ENCODE measurements at regions not wholly inside any gene's neighbourhood (a gene's known extent, or its start where the extent isn't known, plus 50 kb on each side); places are given as distances from the start of the nearest gene placed in this dataset.

DNA sequence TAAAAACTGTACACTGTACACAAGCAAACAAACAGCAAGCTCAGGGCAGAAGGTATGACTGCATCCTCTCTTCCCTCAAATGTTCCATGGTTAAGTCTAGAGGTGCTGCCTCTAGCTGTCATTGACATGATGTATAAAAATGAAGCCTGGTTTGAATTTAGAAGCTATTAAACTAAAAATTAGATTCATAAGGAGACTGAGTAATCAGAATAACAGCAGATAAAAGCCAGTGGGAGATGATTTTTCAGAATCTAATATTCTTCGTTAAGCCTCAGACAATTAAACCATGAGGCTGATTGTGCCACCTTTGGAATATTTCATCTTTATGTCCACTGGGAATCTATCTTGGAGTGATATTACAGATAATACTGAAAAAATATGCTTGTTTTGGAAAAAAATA is 101.4 kb upstream of the ZC3H12C start:
- TF ChIP-seq, protein P1, sequence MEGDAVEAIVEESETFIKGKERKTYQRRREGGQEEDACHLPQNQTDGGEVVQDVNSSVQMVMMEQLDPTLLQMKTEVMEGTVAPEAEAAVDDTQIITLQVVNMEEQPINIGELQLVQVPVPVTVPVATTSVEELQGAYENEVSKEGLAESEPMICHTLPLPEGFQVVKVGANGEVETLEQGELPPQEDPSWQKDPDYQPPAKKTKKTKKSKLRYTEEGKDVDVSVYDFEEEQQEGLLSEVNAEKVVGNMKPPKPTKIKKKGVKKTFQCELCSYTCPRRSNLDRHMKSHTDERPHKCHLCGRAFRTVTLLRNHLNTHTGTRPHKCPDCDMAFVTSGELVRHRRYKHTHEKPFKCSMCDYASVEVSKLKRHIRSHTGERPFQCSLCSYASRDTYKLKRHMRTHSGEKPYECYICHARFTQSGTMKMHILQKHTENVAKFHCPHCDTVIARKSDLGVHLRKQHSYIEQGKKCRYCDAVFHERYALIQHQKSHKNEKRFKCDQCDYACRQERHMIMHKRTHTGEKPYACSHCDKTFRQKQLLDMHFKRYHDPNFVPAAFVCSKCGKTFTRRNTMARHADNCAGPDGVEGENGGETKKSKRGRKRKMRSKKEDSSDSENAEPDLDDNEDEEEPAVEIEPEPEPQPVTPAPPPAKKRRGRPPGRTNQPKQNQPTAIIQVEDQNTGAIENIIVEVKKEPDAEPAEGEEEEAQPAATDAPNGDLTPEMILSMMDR (IDR thresholded peaks at IDR 0.05) = no peak
- no peak for TF ChIP-seq POLR2AphosphoS5 (IDR thresholded peaks at IDR 0.05; ENCODE audit: low read depth, low read length)
- TF ChIP-seq, protein P2, sequence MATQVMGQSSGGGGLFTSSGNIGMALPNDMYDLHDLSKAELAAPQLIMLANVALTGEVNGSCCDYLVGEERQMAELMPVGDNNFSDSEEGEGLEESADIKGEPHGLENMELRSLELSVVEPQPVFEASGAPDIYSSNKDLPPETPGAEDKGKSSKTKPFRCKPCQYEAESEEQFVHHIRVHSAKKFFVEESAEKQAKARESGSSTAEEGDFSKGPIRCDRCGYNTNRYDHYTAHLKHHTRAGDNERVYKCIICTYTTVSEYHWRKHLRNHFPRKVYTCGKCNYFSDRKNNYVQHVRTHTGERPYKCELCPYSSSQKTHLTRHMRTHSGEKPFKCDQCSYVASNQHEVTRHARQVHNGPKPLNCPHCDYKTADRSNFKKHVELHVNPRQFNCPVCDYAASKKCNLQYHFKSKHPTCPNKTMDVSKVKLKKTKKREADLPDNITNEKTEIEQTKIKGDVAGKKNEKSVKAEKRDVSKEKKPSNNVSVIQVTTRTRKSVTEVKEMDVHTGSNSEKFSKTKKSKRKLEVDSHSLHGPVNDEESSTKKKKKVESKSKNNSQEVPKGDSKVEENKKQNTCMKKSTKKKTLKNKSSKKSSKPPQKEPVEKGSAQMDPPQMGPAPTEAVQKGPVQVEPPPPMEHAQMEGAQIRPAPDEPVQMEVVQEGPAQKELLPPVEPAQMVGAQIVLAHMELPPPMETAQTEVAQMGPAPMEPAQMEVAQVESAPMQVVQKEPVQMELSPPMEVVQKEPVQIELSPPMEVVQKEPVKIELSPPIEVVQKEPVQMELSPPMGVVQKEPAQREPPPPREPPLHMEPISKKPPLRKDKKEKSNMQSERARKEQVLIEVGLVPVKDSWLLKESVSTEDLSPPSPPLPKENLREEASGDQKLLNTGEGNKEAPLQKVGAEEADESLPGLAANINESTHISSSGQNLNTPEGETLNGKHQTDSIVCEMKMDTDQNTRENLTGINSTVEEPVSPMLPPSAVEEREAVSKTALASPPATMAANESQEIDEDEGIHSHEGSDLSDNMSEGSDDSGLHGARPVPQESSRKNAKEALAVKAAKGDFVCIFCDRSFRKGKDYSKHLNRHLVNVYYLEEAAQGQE (IDR thresholded peaks at IDR 0.05; ENCODE audit: insufficient read depth in 1 of 2, low read depth in 2 of 2, low read length in 1 of 2) = no peak
- no peak for TF ChIP-seq SIN3A (IDR thresholded peaks at IDR 0.05; ENCODE audit: borderline replicate concordance, insufficient read depth, low read depth, low read length)

All from Panc1 (cell line).